Activated CD4-positive, alpha-beta T cell treated with anti-CD3 and anti-CD28 coated beads for 36 hours (primary cell): ENCODE measurements at regions not wholly inside any gene's neighbourhood (a gene's known extent, or its start where the extent isn't known, plus 50 kb on each side); places are given as distances from the start of the nearest gene placed in this dataset.
A peak's percentile ranks its signal among the peaks of the same experiment; 100 is the strongest.
"Not testable (repeated sequence)": the region's sequence is repeated elsewhere in the genome, so short reads cannot be mapped to it uniquely, and the experiment has no call there.

Experiments used
- ATAC-seq: fragments of 200-7000 bp; cut with Tn5 transposase; one replicate; pipeline ENCODE4 v1.10.0; 2021; ENCODE audit warnings: mild to moderate bottlenecking, moderate library complexity
- CTCF ChIA-PET: fragments of 350-600 bp; sonication (Branson Sonifier 250); formaldehyde crosslinking; loops from one replicate; lab custom pipeline; 2021; ENCODE audit warnings: antibody characterized with exemption; lab: Charles Lee
- POLR2A ChIA-PET: fragments of 350-600 bp; sonication (Branson Sonifier 250); formaldehyde crosslinking; loops from one replicate; lab custom pipeline; 2021; ENCODE audit warnings: antibody characterized with exemption, inconsistent platforms; lab: Charles Lee
- DNase-seq: peaks from one replicate; pipeline ENCODE4 v3.0.0-alpha.2; 2020
- H3K27ac Mint-ChIP-seq: one replicate; pipeline ENCODE4 v1.8.0; 2021; ENCODE audit warnings: mixed read lengths
- H3K27me3 Mint-ChIP-seq: one replicate; pipeline ENCODE4 v1.8.0; 2021; ENCODE audit warnings: mixed read lengths
- H3K36me3 Mint-ChIP-seq: one replicate; pipeline ENCODE4 v1.8.0; 2021; ENCODE audit warnings: low read depth, mixed read lengths
- H3K4me1 Mint-ChIP-seq: one replicate; pipeline ENCODE4 v1.8.0; 2021; ENCODE audit warnings: mixed read lengths
- H3K4me3 Mint-ChIP-seq: one replicate; pipeline ENCODE4 v1.8.0; 2021; ENCODE audit warnings: mild to moderate bottlenecking, moderate library complexity, mixed read lengths
- H3K9me3 Mint-ChIP-seq: one replicate; pipeline ENCODE4 v1.8.0; 2021; ENCODE audit warnings: low read depth, mixed read lengths
- intact Hi-C, 2 experiments: fragments of 100-400 bp; cut with DNase I in 1 of 2; cut with micrococcal nuclease in 1 of 2; formaldehyde crosslinking; loops; one replicate each; pipeline versions ENCODE4 v1.14.2 to v1.15.1; 2022 to 2024; cut with DNase I, micrococcal nuclease

DNA sequence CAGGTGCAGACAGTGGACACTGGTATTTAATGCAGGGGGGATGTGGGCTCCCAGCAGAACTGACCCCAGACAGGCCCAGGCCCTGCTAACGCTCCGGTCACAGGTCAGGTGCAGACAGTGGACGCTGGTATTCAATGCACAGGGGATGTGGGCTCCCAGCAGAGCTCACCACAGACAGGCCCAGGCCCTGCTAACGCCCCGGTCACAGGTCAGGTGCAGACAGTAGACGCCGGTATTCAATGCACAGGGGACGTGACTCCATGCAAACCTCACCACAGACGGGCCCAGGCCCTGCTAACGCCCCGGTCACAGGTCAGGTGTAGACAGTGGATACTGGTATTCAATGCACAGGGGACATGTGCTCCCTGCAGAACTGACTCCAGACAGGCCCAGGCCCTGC lies 98.0 kb downstream of the SHOX start:
- ATAC-seq, H3K36me3 Mint-ChIP-seq, DNase-seq, POLR2A ChIA-PET, H3K27ac Mint-ChIP-seq, CTCF ChIA-PET, H3K4me1 Mint-ChIP-seq, H3K27me3 Mint-ChIP-seq, H3K4me3 Mint-ChIP-seq: not testable (repeated sequence)
- intact Hi-C loops, result loop anchor here in 1 of 2 experiments (10.0 kb wide), 1 partner anchor 154 kb away; no protein-coding TSS in a partner anchor
- H3K9me3 Mint-ChIP-seq, result peaks cover 12% of the 10 kb centered on the region

DNA sequence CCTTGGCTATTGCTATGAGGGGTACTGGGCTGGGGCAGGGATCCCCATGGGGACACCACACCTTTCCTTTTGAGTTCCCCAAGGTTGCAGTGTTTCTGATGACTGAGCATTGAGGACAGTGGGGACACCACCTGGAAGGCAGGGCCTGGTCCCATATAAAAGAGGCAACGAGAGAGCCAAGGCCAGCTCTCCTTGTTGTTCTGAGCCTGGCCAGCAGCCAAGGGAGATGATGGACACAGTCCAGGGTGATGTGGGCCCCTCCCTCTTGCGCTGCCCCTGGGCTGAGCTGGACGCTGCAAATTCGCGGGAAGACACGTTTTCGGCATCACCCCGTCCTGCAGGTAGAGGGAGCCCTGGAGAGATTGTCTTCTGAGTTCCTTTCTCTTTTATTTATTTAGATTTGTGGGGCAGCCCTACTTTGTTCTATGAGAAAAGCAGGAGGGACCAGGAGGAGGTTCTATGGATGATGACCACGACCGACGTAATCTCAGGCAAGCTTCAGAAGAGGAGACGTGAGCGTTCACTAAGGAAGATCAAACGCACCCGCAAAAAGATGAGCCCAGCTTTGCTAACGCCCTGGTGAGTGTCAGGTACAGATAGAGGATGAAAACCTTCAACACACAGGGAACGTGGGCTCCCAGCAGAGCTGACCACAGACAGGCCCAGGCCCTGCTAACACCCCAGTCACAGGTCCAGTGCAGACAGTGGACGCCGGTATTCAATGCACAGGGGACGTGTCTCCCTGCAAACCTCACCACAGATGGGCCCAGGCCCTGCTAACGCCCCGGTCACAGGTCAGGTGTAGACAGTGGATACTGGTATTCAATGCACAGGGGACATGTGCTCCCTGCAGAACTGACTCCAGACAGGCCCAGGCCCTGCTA lies 97.4 kb downstream of the SHOX start:
- DNase-seq (peak; percentile 34), ATAC-seq (peak; percentile 52)
- Mint-ChIP-seq H3K4me3 (no peak overlapping the region), H3K27me3 (no peaks in the 10 kb centered on the region), H3K36me3 (no peaks in the 10 kb centered on the region), H3K9me3 (peaks cover 15% of the 10 kb centered on the region), H3K27ac (no peak overlapping the region), H3K4me1 (no peaks in the 10 kb centered on the region)
- CTCF ChIA-PET, result no interaction called here
- POLR2A ChIA-PET, result no interaction called here
- intact Hi-C loops, result loop anchor here in 1 of 2 experiments (10.0 kb wide), 1 partner anchor 153 kb away; no protein-coding TSS in a partner anchor

DNA sequence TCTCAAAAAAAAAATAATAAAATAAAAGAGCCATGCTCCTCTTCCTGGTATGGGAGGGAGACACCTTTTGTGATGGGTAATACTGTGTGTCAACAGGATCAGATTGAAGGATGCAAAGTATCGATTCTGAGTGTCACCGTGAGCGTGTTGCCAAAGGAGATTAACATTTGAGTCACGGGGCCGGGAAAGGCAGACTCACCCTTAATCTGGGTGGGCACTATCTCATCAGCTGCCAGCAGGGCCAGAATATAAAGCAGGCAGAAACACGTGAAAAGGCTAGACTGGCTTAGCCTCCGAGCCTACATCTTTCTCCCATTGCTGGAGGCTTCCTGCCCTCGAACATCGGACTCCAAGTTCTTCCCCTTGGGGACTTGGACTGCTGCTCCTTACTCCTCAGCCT lies 95.4 kb downstream of the SHOX start:
- POLR2A ChIA-PET, result no interaction called here
- H3K27ac Mint-ChIP-seq, result no peak overlapping the region

DNA sequence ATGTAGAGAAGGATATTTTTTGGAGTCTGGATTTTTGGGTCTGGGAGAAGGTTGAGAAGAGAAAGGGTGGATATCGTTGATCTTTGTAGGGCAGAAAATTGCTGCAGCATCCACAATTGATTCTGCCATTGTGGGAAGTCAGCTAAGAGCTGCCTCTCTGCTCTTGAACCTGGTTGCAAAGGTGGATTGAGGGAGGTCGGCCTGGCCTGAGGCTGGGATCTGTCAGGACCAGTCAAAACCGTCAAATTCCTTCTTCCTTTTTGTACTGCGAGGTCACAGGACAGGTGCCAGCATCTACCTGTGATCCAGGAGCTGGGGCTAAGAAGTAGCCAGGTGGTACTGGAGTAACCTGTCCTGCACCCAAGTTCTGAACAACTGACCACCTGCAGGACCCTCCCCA lies 93.7 kb downstream of the SHOX start:
- peaks cover 15% of the 10 kb centered on the region for H3K9me3 Mint-ChIP-seq
- peak; percentile 40 for ATAC-seq
- ChIA-PET CTCF (no interaction called here), POLR2A (no interaction called here)
- intact Hi-C loops, result loop anchor here in 1 of 2 experiments (10.0 kb wide), 1 partner anchor 149 kb away; no protein-coding TSS in a partner anchor
- no peak overlapping the region for H3K4me3 Mint-ChIP-seq
- H3K36me3 Mint-ChIP-seq, result no peaks in the 10 kb centered on the region
- no peaks in the 10 kb centered on the region for H3K27me3 Mint-ChIP-seq
- DNase-seq, result peak; percentile 44
- no peaks in the 10 kb centered on the region for H3K4me1 Mint-ChIP-seq
- H3K27ac Mint-ChIP-seq, result no peak overlapping the region

More for the DNA sequence above, 95.4 kb downstream of the SHOX start:
- Mint-ChIP-seq H3K27me3 (no peaks in the 10 kb centered on the region), H3K4me1 (no peaks in the 10 kb centered on the region), H3K4me3 (no peak overlapping the region), H3K36me3 (no peaks in the 10 kb centered on the region), H3K9me3 (peaks cover 15% of the 10 kb centered on the region)
- ATAC-seq (no peak), DNase-seq (no peak)
- intact Hi-C loops, result loop anchor here in 1 of 2 experiments (10.0 kb wide), 1 partner anchor 151 kb away; no protein-coding TSS in a partner anchor
- CTCF ChIA-PET, result no interaction called here

DNA sequence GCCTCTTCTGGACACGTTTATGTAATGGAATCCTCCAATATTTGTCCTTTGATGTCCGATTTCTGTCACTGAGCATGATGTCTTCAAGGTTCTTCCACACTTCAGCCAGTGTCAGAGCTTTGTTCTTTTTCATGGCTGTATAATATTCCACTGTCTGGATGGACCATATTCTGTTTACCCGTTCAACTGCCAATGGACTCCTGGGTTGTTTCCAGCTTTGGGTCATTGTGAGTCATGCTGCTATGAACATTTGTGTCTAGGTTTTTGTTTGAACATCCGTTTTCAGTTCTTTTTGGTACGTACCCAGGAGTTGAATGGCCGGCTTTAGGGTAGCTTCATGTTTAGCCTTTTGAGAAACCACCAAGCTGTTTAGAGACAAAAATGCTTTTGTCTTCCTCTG lies 93.2 kb downstream of the SHOX start:
- ChIA-PET CTCF (no interaction called here), POLR2A (no interaction called here)
- DNase-seq, result no peak
- peak; percentile 31 for ATAC-seq
- Mint-ChIP-seq H3K27me3 (no peaks in the 10 kb centered on the region), H3K4me3 (no peak overlapping the region), H3K9me3 (peaks cover 15% of the 10 kb centered on the region), H3K4me1 (no peaks in the 10 kb centered on the region), H3K27ac (no peak overlapping the region), H3K36me3 (no peaks in the 10 kb centered on the region)
- intact Hi-C loops, result loop anchor here in 1 of 2 experiments (10.0 kb wide), 1 partner anchor 149 kb away; no protein-coding TSS in a partner anchor

DNA sequence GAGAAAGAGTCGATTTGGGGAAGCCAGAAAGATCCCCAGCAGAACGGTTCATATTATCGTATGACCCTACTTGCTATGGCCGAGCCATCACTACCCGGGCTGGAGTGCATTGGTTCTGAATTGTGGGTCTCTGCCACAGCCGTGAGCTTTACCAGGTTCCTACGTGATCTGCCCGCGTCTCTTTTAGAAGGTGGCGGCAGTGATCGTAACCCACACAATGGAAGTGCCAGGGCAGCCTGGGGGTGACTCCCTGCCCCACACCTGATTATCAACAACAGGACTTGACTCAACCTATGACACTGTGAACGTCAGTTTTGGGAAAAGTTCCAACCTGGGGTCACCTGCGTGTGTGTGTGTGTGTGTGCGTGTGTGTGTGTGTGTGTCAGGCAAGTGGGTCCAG lies 90.8 kb downstream of the SHOX start:
- no peak for ATAC-seq
- intact Hi-C loops, result loop anchor here in 1 of 2 experiments (10.0 kb wide), 1 partner anchor 147 kb away; no protein-coding TSS in a partner anchor
- no peaks in the 10 kb centered on the region for H3K36me3 Mint-ChIP-seq
- no peaks in the 10 kb centered on the region for H3K27me3 Mint-ChIP-seq
- peak; percentile 15 for DNase-seq
- H3K9me3 Mint-ChIP-seq, result peaks cover 18% of the 10 kb centered on the region
- CTCF ChIA-PET, result no interaction called here
- H3K4me3 Mint-ChIP-seq, result no peak overlapping the region
- no peak overlapping the region for H3K27ac Mint-ChIP-seq
- POLR2A ChIA-PET, result no interaction called here
- H3K4me1 Mint-ChIP-seq, result no peaks in the 10 kb centered on the region

DNA sequence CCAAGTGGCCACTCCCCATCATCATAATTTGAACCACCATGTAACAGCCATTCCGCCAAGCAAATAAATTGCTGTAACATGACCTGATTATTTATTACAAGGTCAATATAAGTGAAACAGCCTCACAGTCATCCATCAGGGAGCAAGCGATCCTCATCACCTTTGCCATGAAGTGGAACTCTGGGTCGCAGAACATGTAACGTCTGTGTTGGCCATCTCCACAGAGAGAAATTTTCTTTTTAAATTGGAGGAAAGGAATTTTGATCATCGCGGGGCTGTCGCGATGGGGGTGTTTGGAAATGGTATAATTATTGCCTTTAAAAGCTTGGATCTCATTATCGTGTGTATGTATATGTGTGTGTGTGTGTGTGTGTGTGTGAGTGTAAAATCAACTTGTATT lies 90.2 kb downstream of the SHOX start:
- no peak for DNase-seq
- Mint-ChIP-seq H3K4me1 (no peaks in the 10 kb centered on the region), H3K36me3 (no peaks in the 10 kb centered on the region), H3K4me3 (no peak overlapping the region), H3K27ac (no peak overlapping the region), H3K9me3 (peaks cover 14% of the 10 kb centered on the region), H3K27me3 (no peaks in the 10 kb centered on the region)
- POLR2A ChIA-PET, result no interaction called here
- intact Hi-C loops, result loop anchor here in 1 of 2 experiments (10.0 kb wide), 1 partner anchor 146 kb away; no protein-coding TSS in a partner anchor
- ATAC-seq, result no peak
- CTCF ChIA-PET, result no interaction called here

DNA sequence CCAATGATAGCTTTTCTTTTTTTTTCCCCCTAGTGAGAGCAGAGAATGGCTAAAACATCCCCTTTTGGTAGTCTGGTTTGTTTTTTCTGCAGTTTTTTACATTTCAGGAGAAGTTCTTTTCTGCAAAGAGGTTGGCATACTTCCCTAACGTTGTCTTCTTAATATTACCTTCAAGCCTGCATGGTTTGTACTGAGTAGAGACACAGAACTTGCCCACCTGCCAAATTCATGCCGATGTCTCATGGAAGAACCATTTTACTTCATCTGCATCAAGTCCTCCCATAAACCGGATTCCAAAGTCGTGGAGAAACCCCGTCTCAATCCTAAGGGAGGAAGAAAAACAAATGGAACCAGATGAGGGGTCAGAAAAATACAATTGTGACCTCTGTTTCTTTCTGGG lies 89.7 kb downstream of the SHOX start:
- Mint-ChIP-seq H3K36me3 (no peaks in the 10 kb centered on the region), H3K9me3 (peaks cover 14% of the 10 kb centered on the region), H3K27ac (no peak overlapping the region), H3K4me3 (no peak overlapping the region), H3K27me3 (no peaks in the 10 kb centered on the region), H3K4me1 (no peaks in the 10 kb centered on the region)
- intact Hi-C loops, result loop anchor here in 1 of 2 experiments (10.0 kb wide), 1 partner anchor 145 kb away; no protein-coding TSS in a partner anchor
- DNase-seq (no peak), ATAC-seq (no peak)
- ChIA-PET CTCF (no interaction called here), POLR2A (no interaction called here)

DNA sequence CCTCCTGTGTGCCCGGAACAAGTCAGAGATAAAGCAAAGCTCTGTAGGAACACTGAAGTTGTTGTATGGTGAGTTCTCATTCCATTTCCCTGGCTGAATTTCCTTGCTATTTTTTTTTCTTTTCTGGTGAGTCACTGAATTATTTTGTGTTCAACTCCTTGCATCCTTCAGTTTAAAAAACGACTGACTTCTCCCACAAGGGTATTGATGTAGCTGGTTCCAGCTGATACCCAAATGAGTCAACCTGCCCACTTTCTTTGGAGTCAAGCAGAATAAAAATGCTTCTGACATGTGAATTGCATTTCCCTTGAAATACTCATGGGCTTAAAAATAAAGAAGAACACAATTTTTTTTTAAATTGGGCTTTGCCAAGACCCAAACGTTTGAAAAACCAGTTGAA lies 85.5 kb downstream of the SHOX start:
- intact Hi-C loops, result no loop called here
- ChIA-PET POLR2A (no interaction called here), CTCF (no interaction called here)
- H3K4me1 Mint-ChIP-seq, result no peaks in the 10 kb centered on the region
- no peaks in the 10 kb centered on the region for H3K27me3 Mint-ChIP-seq
- DNase-seq, result no peak
- no peak overlapping the region for H3K4me3 Mint-ChIP-seq
- no peak for ATAC-seq
- H3K9me3 Mint-ChIP-seq, result peaks cover 8% of the 10 kb centered on the region
- H3K27ac Mint-ChIP-seq, result no peak overlapping the region
- H3K36me3 Mint-ChIP-seq, result no peaks in the 10 kb centered on the region

DNA sequence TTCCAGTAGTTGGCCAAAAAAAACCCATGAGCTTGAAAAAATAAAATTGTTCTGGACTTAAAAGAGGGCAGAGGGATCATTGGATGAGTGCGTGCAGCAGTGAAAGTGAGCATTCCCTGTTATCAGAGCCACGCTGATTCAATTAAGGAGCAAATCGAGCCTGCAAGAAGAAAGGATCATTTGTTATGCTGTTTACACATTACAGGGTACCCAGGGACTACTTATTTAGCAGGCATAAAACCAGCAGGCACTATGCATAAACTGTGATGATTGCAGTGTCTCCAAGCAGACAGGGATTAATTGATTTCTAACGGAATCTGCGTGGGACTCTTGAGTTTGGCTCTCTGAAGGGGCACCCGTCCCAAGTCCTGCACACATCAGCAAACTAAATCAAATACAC lies 83.5 kb downstream of the SHOX start:
- intact Hi-C loops, result no loop called here
- CTCF ChIA-PET, result no interaction called here
- ATAC-seq (no peak), DNase-seq (no peak)
- H3K36me3 Mint-ChIP-seq, result no peaks in the 10 kb centered on the region
- no peak overlapping the region for H3K4me3 Mint-ChIP-seq
- no peaks in the 10 kb centered on the region for H3K27me3 Mint-ChIP-seq
- peaks cover 11% of the 10 kb centered on the region for H3K9me3 Mint-ChIP-seq
- H3K27ac Mint-ChIP-seq, result no peak overlapping the region
- POLR2A ChIA-PET, result no interaction called here
- no peaks in the 10 kb centered on the region for H3K4me1 Mint-ChIP-seq
